Subcutaneous abdominal adipose tissue (tissue), 5 donors: ENCODE measurements at regions not wholly inside any gene's neighbourhood (a gene's known extent, or its start where the extent isn't known, plus 50 kb on each side); places are given as distances from the start of the nearest gene placed in this dataset.

Experiments
- H3K27ac ChIP-seq: one replicate; pipeline ENCODE4 v1.7.0; 2013; ENCODE audit warnings: low read depth, mild to moderate bottlenecking, inconsistent platforms, low read length, moderate library complexity
- H3K27me3 ChIP-seq, 5 donors: one replicate each; pipeline ENCODE4 v1.7.0; 2013; ENCODE audit warnings: low read length in 5 of 5, inconsistent platforms in 1 of 5; ENCODE audit not compliant: control insufficient read depth in 5 of 5, insufficient read depth in 4 of 5
- H3K36me3 ChIP-seq, 5 donors: one replicate each; pipeline ENCODE4 v1.7.0; 2013; ENCODE audit warnings: low read length in 5 of 5; ENCODE audit not compliant: control insufficient read depth in 5 of 5, insufficient read depth in 5 of 5
- H3K4me1 ChIP-seq, 5 donors: one replicate each; pipeline ENCODE4 v1.7.0; 2013; ENCODE audit warnings: low read length in 5 of 5, mild to moderate bottlenecking in 3 of 5, moderate library complexity in 1 of 5; ENCODE audit not compliant: control insufficient read depth in 5 of 5, insufficient read depth in 5 of 5
- H3K4me3 ChIP-seq, 5 donors: one replicate each; pipeline ENCODE4 v1.7.0; 2013; ENCODE audit warnings: low read length in 5 of 5, low read depth in 1 of 5
- H3K9ac ChIP-seq, 5 donors: one replicate each; pipeline ENCODE4 v1.7.0; 2013; ENCODE audit warnings: low read length in 5 of 5, mild to moderate bottlenecking in 4 of 5, moderate library complexity in 3 of 5
- H3K9me3 ChIP-seq, 5 donors: one replicate each; pipeline ENCODE4 v1.7.0; 2013; ENCODE audit warnings: low read length in 5 of 5; ENCODE audit not compliant: control insufficient read depth in 5 of 5
- donor health status: healthy.
- donor health status: healthy.
- donor health status: healthy.
- donor health status: healthy.
- donor health status: healthy.

DNA sequence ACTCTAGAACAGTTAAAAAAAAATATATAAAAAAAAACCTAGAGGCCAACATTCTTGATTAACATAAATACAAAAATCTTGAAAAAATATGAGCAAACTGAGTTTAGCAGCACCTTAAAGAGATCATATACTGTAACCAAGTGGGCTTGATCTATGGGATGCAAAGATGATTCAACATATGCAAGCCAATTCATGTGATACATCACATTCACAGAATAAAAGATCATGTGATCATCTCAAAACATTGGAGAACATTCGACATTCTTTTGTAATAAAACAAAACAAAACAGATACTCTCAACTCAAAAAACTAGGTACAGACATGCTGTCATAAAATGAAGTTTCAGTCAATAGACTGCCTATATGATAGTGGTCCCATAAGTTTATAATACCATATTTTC is 165.4 kb upstream of the NDST4 start:
- Histone ChIP-seq H3K4me1 (no peaks in the 10 kb centered on the region), H3K27ac (no peak overlapping the region), H3K36me3 (no peaks in the 10 kb centered on the region), H3K4me3 (no peak overlapping the region), H3K27me3 (no peaks in the 10 kb centered on the region), H3K9ac (no peak overlapping the region), H3K9me3 (no peaks in the 10 kb centered on the region)

DNA sequence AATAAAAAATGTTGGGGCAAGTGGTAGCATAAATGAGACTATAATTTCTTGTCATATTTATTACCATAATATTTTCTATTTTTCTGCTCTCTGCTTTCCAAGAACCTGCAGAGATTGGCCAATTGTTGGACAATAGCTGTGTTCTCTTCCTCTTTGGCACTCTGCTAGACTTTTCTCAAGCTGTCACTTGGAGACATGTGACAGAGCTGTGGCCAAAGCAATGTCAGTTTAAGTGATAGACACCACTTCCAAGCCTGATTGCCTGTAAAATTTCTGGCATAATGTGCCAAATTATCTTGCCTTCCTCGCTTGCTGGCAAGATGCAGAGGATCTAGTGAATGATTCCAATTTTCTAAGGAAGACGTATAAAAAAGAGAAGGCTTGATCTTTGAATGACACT is 162.2 kb upstream of the NDST4 start:
- H3K27ac ChIP-seq, result no peak overlapping the region
- H3K27me3 ChIP-seq, result no peaks in the 10 kb centered on the region
- no peaks in the 10 kb centered on the region for H3K9me3 ChIP-seq
- peaks cover 0 to 5% (median 3%) of the 10 kb centered on the region in 5 donors for H3K4me1 ChIP-seq
- no peak overlapping the region for H3K9ac ChIP-seq
- H3K36me3 ChIP-seq, result no peaks in the 10 kb centered on the region
- no peak overlapping the region for H3K4me3 ChIP-seq

DNA sequence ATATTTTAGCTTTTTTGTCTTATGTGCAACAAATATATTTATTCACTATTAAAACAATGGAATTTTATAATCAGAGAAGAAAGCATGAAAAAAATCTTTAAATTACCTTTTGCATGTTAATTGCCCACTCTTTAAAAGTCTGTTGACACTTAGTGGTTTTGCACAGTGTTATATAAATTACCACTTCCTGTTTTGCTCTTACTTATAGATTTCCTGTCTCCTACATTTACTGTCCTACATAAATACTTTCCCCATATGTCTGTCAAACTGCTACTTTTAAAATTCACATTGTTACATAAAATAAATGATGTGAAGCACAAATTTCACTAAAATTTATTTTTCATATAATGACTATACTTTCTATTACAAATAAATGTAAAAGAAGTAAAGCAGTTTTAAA is 161.1 kb upstream of the NDST4 start:
- Histone ChIP-seq H3K9me3 (no peaks in the 10 kb centered on the region), H3K27ac (no peak overlapping the region), H3K9ac (no peak overlapping the region), H3K4me3 (no peak overlapping the region), H3K4me1 (peaks cover 0 to 5% (median 3%) of the 10 kb centered on the region in 5 donors), H3K36me3 (no peaks in the 10 kb centered on the region), H3K27me3 (no peaks in the 10 kb centered on the region)

DNA sequence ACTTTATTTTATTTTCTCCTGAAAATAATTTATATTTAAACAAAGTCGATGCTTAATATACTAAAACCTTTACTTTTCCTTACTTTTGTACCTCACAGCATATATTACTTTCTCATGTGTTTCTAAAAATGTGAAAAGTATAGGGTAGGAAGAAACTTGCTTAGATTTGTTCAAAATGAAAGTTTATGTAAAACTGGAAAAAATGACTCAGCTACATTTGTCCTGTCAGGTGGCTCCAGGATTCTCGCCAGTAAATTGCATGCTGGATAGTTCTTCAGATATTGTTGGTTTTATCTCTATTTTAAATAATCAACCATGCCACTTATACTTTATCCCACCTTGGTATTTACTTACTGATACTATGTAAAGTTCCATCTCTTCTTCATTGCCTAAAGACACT is 159.2 kb upstream of the NDST4 start:
- Histone ChIP-seq H3K27me3 (no peaks in the 10 kb centered on the region), H3K4me1 (peaks cover 0 to 5% (median 3%) of the 10 kb centered on the region in 5 donors), H3K36me3 (no peaks in the 10 kb centered on the region), H3K4me3 (no peak overlapping the region), H3K9me3 (no peaks in the 10 kb centered on the region), H3K9ac (no peak overlapping the region), H3K27ac (no peak overlapping the region)

DNA sequence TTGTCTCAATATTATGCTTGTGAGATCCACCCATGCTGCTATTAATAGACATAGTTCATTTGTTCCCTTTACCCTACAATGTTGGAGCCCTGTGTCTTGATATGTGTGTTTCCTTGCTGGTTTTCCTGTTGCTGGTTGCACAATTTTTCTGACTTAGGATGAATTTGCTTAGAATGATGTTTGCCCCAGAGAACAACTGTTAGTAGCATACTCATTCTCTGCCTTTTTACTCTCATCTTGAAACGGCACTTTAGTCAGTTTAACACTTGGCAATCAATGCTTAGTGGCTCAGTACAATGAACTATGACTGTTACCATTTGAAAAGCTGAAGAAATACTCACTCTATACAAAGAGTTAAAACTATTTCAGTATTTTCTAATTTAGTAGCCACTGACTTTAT is 158.8 kb upstream of the NDST4 start:
- Histone ChIP-seq H3K27ac (no peak overlapping the region), H3K4me3 (no peak overlapping the region), H3K4me1 (peaks cover 0 to 5% (median 3%) of the 10 kb centered on the region in 5 donors), H3K9me3 (no peaks in the 10 kb centered on the region), H3K9ac (no peak overlapping the region), H3K36me3 (no peaks in the 10 kb centered on the region), H3K27me3 (no peaks in the 10 kb centered on the region)

DNA sequence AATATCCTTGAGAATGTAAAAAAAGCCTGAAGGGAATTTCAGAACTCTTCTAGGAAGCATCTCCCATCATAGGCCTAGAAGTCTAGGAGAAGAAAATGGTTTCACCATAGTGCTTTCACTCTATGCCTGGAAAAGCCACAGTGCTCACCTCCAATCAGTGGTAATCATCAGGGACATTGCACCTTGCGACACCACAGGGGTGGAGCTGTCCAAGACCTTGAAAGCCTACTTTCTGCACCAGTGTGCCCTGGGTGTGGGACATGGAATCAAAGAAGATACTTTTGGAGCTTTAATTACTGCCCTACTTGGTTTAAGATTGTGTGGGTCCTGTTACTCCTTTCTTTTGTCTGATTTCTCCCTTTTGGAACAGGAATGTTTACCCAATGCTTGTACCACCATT is 146.8 kb upstream of the NDST4 start:
- Histone ChIP-seq H3K9ac (no peak overlapping the region), H3K4me1 (no peaks in the 10 kb centered on the region), H3K27ac (no peak overlapping the region), H3K9me3 (no peaks in the 10 kb centered on the region), H3K36me3 (no peaks in the 10 kb centered on the region), H3K4me3 (no peak overlapping the region), H3K27me3 (no peaks in the 10 kb centered on the region)

DNA sequence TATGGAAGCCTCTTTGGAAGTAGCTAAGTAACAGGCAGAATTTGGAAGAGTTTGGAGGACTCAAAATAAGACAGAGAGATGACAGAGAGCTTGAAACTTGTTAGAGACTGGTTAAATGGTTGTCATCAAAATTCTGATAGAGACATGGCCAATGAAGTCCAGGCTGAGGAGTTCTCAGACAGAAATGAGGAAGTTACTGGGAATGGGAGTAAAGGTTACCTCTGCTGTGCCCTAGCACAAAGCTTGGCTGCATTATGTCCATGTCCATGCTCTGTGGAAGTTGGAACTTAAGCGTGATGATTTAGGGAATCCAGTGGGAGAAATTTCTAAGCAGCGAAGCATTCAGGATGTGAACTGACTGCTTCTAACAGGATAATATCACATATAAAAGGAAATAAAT is 146.2 kb upstream of the NDST4 start:
- H3K4me3 ChIP-seq, result no peak overlapping the region
- H3K27me3 ChIP-seq, result no peaks in the 10 kb centered on the region
- H3K27ac ChIP-seq, result no peak overlapping the region
- no peaks in the 10 kb centered on the region for H3K9me3 ChIP-seq
- no peaks in the 10 kb centered on the region for H3K36me3 ChIP-seq
- no peaks in the 10 kb centered on the region for H3K4me1 ChIP-seq
- no peak overlapping the region for H3K9ac ChIP-seq

DNA sequence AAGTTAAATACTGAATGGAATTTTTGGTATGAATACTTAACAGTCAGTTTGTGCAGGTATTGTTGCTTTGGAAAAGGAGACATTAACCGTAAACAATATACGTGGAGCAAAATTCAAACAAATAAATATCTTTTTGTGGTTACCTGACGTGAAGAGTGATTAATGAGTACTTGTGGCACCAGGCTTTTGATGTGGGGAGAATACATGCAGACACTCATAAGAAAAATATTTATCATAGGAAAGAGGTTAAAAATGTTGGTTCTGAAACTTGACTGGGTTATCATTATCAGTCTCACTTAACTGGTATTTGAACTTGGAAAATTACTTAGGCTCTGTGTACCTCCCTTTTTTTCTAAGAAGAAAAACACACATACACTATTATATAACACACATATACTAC is 136.4 kb upstream of the NDST4 start:
- Histone ChIP-seq H3K36me3 (no peaks in the 10 kb centered on the region), H3K9me3 (no peaks in the 10 kb centered on the region), H3K27ac (no peak overlapping the region), H3K4me3 (no peak overlapping the region), H3K9ac (no peak overlapping the region), H3K27me3 (no peaks in the 10 kb centered on the region), H3K4me1 (no peaks in the 10 kb centered on the region)

DNA sequence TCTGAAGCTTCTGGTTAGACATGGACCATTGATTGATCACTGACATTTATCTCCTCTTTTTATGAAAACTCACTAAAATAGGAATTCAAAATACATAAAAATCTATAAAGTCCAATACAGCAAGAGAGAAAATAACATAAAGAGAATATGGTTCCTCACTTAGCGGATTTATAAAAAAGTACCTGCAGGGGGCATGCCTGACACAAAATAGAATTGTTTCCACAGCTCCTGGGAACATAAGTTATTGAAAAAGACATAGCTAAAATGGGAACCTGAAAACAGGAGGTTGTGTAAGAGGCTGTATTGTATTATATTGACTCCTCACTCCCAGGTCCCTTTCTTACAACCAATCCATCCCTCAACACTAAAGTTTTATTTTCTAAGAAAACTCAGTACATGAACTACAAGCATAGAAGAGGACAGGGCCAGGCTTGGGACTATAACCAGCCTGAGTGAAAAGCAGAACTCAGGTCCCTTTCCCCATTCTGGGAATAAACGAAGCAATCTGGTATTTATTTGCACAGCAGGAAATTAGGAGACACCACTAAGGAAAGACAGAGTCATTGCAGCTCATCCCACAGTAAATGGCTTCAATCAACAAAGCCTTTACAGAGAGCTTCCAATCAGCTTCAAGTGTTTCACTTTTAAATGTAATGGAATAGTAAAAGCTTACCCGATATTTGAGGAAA is 121.1 kb upstream of the NDST4 start:
- Histone ChIP-seq H3K9ac (no peak overlapping the region), H3K4me1 (no peaks in the 10 kb centered on the region), H3K9me3 (no peaks in the 10 kb centered on the region), H3K27me3 (no peaks in the 10 kb centered on the region), H3K4me3 (no peak overlapping the region), H3K27ac (no peak overlapping the region), H3K36me3 (no peaks in the 10 kb centered on the region)

DNA sequence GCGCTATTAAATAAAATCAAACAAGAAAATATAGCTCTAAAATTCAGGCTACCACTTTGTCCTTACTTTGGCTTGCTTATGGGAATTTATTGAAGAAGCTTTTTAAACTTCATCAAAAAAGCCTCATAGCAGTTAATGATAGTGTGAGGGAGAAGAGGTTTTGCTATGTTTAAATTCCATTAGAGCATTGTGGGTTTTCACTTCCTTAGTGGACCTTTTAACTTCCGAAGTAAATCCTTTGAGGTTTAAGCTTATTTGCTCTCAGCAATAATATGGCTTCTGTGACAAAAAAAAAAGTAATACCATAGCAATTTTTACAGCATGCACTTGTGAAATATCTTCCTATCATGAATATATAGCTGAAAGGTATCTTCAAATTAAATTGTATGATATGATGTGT is 120.2 kb upstream of the NDST4 start:
- no peak overlapping the region for H3K9ac ChIP-seq
- H3K9me3 ChIP-seq, result no peaks in the 10 kb centered on the region
- no peaks in the 10 kb centered on the region for H3K27me3 ChIP-seq
- H3K4me1 ChIP-seq, result no peaks in the 10 kb centered on the region
- no peaks in the 10 kb centered on the region for H3K36me3 ChIP-seq
- no peak overlapping the region for H3K4me3 ChIP-seq
- H3K27ac ChIP-seq, result no peak overlapping the region

DNA sequence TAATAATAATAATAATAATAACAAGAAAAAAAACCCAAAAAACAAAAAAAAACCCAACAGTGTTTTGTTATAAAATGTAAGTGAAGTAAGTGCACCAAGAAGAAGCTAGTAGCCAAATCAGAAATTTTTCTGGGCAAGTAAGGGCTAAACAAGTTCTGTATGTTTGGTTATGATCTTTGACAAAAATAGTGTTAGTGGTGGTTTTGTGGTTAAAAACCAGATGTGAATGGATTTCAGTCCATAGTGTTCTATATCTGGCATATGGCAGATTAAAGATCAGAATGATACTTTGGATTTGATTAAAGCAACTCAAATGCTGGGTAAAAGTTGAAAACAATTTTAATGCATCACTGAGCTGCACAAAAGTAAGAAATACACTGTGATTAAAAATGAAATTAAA is 116.5 kb upstream of the NDST4 start:
- Histone ChIP-seq H3K4me3 (no peak overlapping the region), H3K9me3 (peaks cover 0 to 6% (median 0%) of the 10 kb centered on the region in 5 donors), H3K27ac (no peak overlapping the region), H3K36me3 (no peaks in the 10 kb centered on the region), H3K27me3 (no peaks in the 10 kb centered on the region), H3K9ac (no peak overlapping the region), H3K4me1 (no peaks in the 10 kb centered on the region)
